Activated effector memory CD4-positive, alpha-beta T cell treated with Interleukin-2 at 50 U/mL for 16 hours (primary cell): ENCODE measurements at regions not wholly inside any gene's neighbourhood (a gene's known extent, or its start where the extent isn't known, plus 50 kb on each side); places are given as distances from the start of the nearest gene placed in this dataset.
A peak's percentile ranks its signal among the peaks of the same experiment; 100 is the strongest.

ENCODE experiments used
- DNase-seq: peaks from one replicate; pipeline ENCODE4 v3.0.0-alpha.2; 2020

GRCh38 chr2:118309946-118310680 lies 221.8 kb downstream of the INSIG2 start:
- peak; percentile 50 for DNase-seq

- no peak for DNase-seq
Observed at GRCh38 chr2:118309257-118309945, 221.1 kb downstream of the INSIG2 start.

GRCh38 chr2:118307864-118308263 lies 219.6 kb downstream of the INSIG2 start:
- no peak for DNase-seq

GRCh38 chr2:118301248-118301647 lies 213.0 kb downstream of the INSIG2 start:
- DNase-seq, result no peak

- no peak for DNase-seq
Observed at GRCh38 chr2:118300832-118301231, 212.6 kb downstream of the INSIG2 start.

GRCh38 chr2:118296663-118297062 lies 208.4 kb downstream of the INSIG2 start:
- DNase-seq, result no peak

- DNase-seq, result no peak
Observed at GRCh38 chr2:118295592-118296390, 207.5 kb downstream of the INSIG2 start.

- no peak for DNase-seq
Observed at GRCh38 chr2:118294063-118294462, 205.8 kb downstream of the INSIG2 start.

GRCh38 chr2:118292991-118293390 lies 204.7 kb downstream of the INSIG2 start:
- DNase-seq, result no peak

GRCh38 chr2:118291251-118291880 lies 203.1 kb downstream of the INSIG2 start:
- no peak for DNase-seq

GRCh38 chr2:118290411-118291250 lies 202.4 kb downstream of the INSIG2 start:
- no peak for DNase-seq

GRCh38 chr2:118279005-118279404 lies 190.7 kb downstream of the INSIG2 start:
- no peak for DNase-seq

- DNase-seq, result no peak
Observed at GRCh38 chr2:118278046-118278445, 189.8 kb downstream of the INSIG2 start.

GRCh38 chr2:118274841-118275510 lies 186.7 kb downstream of the INSIG2 start:
- no peak for DNase-seq

- DNase-seq, result no peak
Observed at GRCh38 chr2:118272391-118272790, 184.1 kb downstream of the INSIG2 start.

- DNase-seq, result no peak
Observed at GRCh38 chr2:118269408-118270051, 181.3 kb downstream of the INSIG2 start.

GRCh38 chr2:118268268-118268667 lies 180.0 kb downstream of the INSIG2 start:
- DNase-seq, result no peak

GRCh38 chr2:118265873-118266455 lies 177.7 kb downstream of the INSIG2 start:
- no peak for DNase-seq

- no peak for DNase-seq
Observed at GRCh38 chr2:118264232-118264990, 176.1 kb downstream of the INSIG2 start.

GRCh38 chr2:118257696-118258095 lies 169.4 kb downstream of the INSIG2 start:
- DNase-seq, result no peak
